Panc1 (cell line): ENCODE measurements at regions not wholly inside any gene's neighbourhood (a gene's known extent, or its start where the extent isn't known, plus 50 kb on each side); places are given as distances from the start of the nearest gene placed in this dataset.
"Not testable (repeated sequence)": the region's sequence is repeated elsewhere in the genome, so short reads cannot be mapped to it uniquely, and the experiment has no call there.

Experiments used
- ATAC-seq: fragments of 200-7000 bp; cut with Tn5 transposase; 2 replicates; pipeline ENCODE4 v1.9.1; 2020; ENCODE audit warnings: mild to moderate bottlenecking, moderate library complexity
- BruUV-seq: library from RNA; stranded (reverse); fragments of 400-500 nt; replicated peaks from 2 replicates; lab custom pipeline; 2021; lab: Mats Ljungman, UMichigan
- CTCF ChIA-PET: fragments of 300-600 bp; sonication (Branson Sonifier 250); formaldehyde crosslinking; loops from one replicate; lab custom pipeline; 2022; ENCODE audit warnings: antibody characterized with exemption; lab: Charles Lee
- POLR2A ChIA-PET: fragments of 300-600 bp; sonication (Branson Sonifier 250); formaldehyde crosslinking; loops from one replicate; lab custom pipeline; 2022; ENCODE audit warnings: antibody characterized with exemption; lab: Charles Lee
- DNase-seq: peaks from one replicate; pipeline ENCODE4 v3.0.0-alpha.2; 2010; ENCODE audit warnings: low read depth, low spot score
- H3K27ac ChIP-seq: 2 replicates; pipeline ENCODE4 v1.5.1; 2011; ENCODE audit warnings: mild to moderate bottlenecking, low read length, inconsistent platforms
- H3K27me3 ChIP-seq: fragments of 200-500 bp; sonication (Bioruptor generic); 2 replicates; pipeline ENCODE4 v1.6.0; 2014; ENCODE audit warnings: low read length, inconsistent platforms; ENCODE audit not compliant: control insufficient read depth, insufficient read depth
- H3K36me3 ChIP-seq: fragments of 200-500 bp; sonication (Bioruptor generic); 2 replicates; pipeline ENCODE4 v1.5.1; 2014; ENCODE audit warnings: inconsistent platforms, mild to moderate bottlenecking, low read length, moderate library complexity; ENCODE audit not compliant: control insufficient read depth, insufficient read depth
- H3K4me1 ChIP-seq: 2 replicates; pipeline ENCODE4 v1.5.1; 2011; ENCODE audit warnings: inconsistent platforms, mild to moderate bottlenecking, low read length, moderate library complexity; ENCODE audit not compliant: control insufficient read depth, insufficient read depth
- H3K4me3 ChIP-seq, 2 experiments: 2 replicates each; pipeline ENCODE4 v1.5.1; 2011 to 2012; ENCODE audit warnings: low read depth in 2 of 2, low read length in 2 of 2, mild to moderate bottlenecking in 2 of 2, inconsistent platforms in 1 of 2, moderate library complexity in 1 of 2
- H3K9me3 ChIP-seq: fragments of 200-500 bp; sonication (Bioruptor generic); 2 replicates; pipeline ENCODE4 v1.5.1; 2014; ENCODE audit warnings: low read depth, mild to moderate bottlenecking, inconsistent platforms, low read length, moderate library complexity; ENCODE audit not compliant: control insufficient read depth, insufficient read depth
- in situ Hi-C: cut with HindIII; loops from 2 replicates; pipeline ENCODE4 v1.10.0; 2016; ENCODE audit warnings: low sequenced_read_pairs, low pct_unique_long_range_greater_than_20kb
- intact Hi-C: fragments of 100-400 bp; cut with micrococcal nuclease; formaldehyde crosslinking; loops from one replicate; pipeline ENCODE4 v1.10.0; 2022; ENCODE audit not compliant: unreplicated experiment

- POLR2A ChIA-PET, H3K9me3 ChIP-seq, BruUV-seq, DNase-seq, H3K4me3 ChIP-seq, H3K27me3 ChIP-seq, in situ Hi-C loops, intact Hi-C loops, H3K27ac ChIP-seq, H3K36me3 ChIP-seq, CTCF ChIA-PET, H3K4me1 ChIP-seq, ATAC-seq: not testable (repeated sequence)
Observed at GRCh38 chr1:83295594-83295993, 703.3 kb downstream of the TTLL7 start.

GRCh38 chr1:83287391-83287790 is 711.5 kb downstream of the TTLL7 start:
- ATAC-seq, intact Hi-C loops, H3K27me3 ChIP-seq, BruUV-seq, H3K4me3 ChIP-seq, H3K4me1 ChIP-seq, H3K9me3 ChIP-seq, CTCF ChIA-PET, DNase-seq, in situ Hi-C loops, POLR2A ChIA-PET, H3K36me3 ChIP-seq, H3K27ac ChIP-seq: not testable (repeated sequence)

GRCh38 chr1:83274656-83275055 is 724.3 kb downstream of the TTLL7 start:
- H3K36me3 ChIP-seq, H3K27me3 ChIP-seq, in situ Hi-C loops, ATAC-seq, H3K4me1 ChIP-seq, CTCF ChIA-PET, DNase-seq, intact Hi-C loops, POLR2A ChIA-PET, H3K27ac ChIP-seq, BruUV-seq, H3K4me3 ChIP-seq, H3K9me3 ChIP-seq: not testable (repeated sequence)

GRCh38 chr1:83272484-83272883 is 726.4 kb downstream of the TTLL7 start:
- BruUV-seq, POLR2A ChIA-PET, H3K27me3 ChIP-seq, in situ Hi-C loops, ATAC-seq, CTCF ChIA-PET, H3K36me3 ChIP-seq, DNase-seq, H3K4me3 ChIP-seq, H3K9me3 ChIP-seq, H3K4me1 ChIP-seq, intact Hi-C loops, H3K27ac ChIP-seq: not testable (repeated sequence)

- H3K27me3 ChIP-seq, DNase-seq, POLR2A ChIA-PET, in situ Hi-C loops, ATAC-seq, H3K4me1 ChIP-seq, H3K36me3 ChIP-seq, H3K9me3 ChIP-seq, CTCF ChIA-PET, intact Hi-C loops, H3K4me3 ChIP-seq, BruUV-seq, H3K27ac ChIP-seq: not testable (repeated sequence)
Observed at GRCh38 chr1:83271834-83272233, 727.1 kb downstream of the TTLL7 start.

GRCh38 chr1:83270801-83271200 is 728.1 kb downstream of the TTLL7 start:
- H3K36me3 ChIP-seq, H3K4me1 ChIP-seq, intact Hi-C loops, H3K4me3 ChIP-seq, BruUV-seq, DNase-seq, in situ Hi-C loops, CTCF ChIA-PET, H3K27ac ChIP-seq, POLR2A ChIA-PET, H3K27me3 ChIP-seq, ATAC-seq, H3K9me3 ChIP-seq: not testable (repeated sequence)

GRCh38 chr1:83263808-83264207 is 735.1 kb downstream of the TTLL7 start:
- DNase-seq, intact Hi-C loops, H3K9me3 ChIP-seq, CTCF ChIA-PET, POLR2A ChIA-PET, in situ Hi-C loops, H3K36me3 ChIP-seq, H3K4me1 ChIP-seq, BruUV-seq, H3K27me3 ChIP-seq, H3K27ac ChIP-seq, ATAC-seq, H3K4me3 ChIP-seq: not testable (repeated sequence)

GRCh38 chr1:83251687-83252086 is 747.2 kb downstream of the TTLL7 start:
- BruUV-seq, in situ Hi-C loops, H3K27ac ChIP-seq: not testable (repeated sequence)

More at GRCh38 chr1:83251687-83252086, 747.2 kb downstream of the TTLL7 start:
- H3K4me1 ChIP-seq, intact Hi-C loops, DNase-seq, H3K9me3 ChIP-seq, CTCF ChIA-PET, H3K27me3 ChIP-seq, ATAC-seq, POLR2A ChIA-PET, H3K36me3 ChIP-seq, H3K4me3 ChIP-seq: not testable (repeated sequence)
